IMR-90 (cell line): ENCODE measurements at regions not wholly inside any gene's neighbourhood (a gene's known extent, or its start where the extent isn't known, plus 50 kb on each side); places are given as distances from the start of the nearest gene placed in this dataset.
A peak's percentile ranks its signal among the peaks of the same experiment; 100 is the strongest.

Experiments used
- ATAC-seq: fragments of 200-7000 bp; cut with Tn5 transposase; 2 replicates; pipeline ENCODE4 v1.9.1; 2020; ENCODE audit warnings: low read depth, mild to moderate bottlenecking, moderate library complexity
- BruUV-seq: library from RNA; stranded (reverse); fragments of 400-500 nt; replicated peaks from 2 replicates; lab custom pipeline; 2021; lab: Mats Ljungman, UMichigan
- CTCF ChIA-PET: fragments of 300-600 bp; formaldehyde crosslinking; extraction: SDS; loops from one replicate; lab custom pipeline; 2021; ENCODE audit warnings: antibody characterized with exemption; lab: Yijun Ruan, JAX
- POLR2A ChIA-PET: fragments of 300-600 bp; sonication (Branson Sonifier 250); formaldehyde crosslinking; loops from one replicate; lab custom pipeline; 2022; ENCODE audit warnings: antibody characterized with exemption; ENCODE audit not compliant: unreplicated experiment; lab: Charles Lee
- DNase-seq: peaks from one replicate; pipeline ENCODE4 v3.0.0; 2013
- H2AFZ ChIP-seq: replicated peaks from 2 replicates; pipeline ENCODE3; 2013; ENCODE audit warnings: low read length, mild to moderate bottlenecking; ENCODE audit not compliant: poor library complexity
- H2AK5ac ChIP-seq: 2 replicates; pipeline ENCODE4 v1.6.1; 2013; ENCODE audit warnings: low read depth, low read length, inconsistent platforms
- H2AK9ac ChIP-seq: replicated peaks from 2 replicates; pipeline ENCODE3; 2013; ENCODE audit warnings: mild to moderate bottlenecking, low read depth, low read length, moderate library complexity; ENCODE audit not compliant: poor library complexity
- H2BK120ac ChIP-seq: 2 replicates; pipeline ENCODE4 v1.6.1; 2013; ENCODE audit warnings: low read depth, low read length, inconsistent platforms
- H2BK15ac ChIP-seq: 3 replicates; pipeline ENCODE4 v1.6.1; 2013; ENCODE audit warnings: low read depth, low read length, inconsistent platforms
- H2BK20ac ChIP-seq: 2 replicates; pipeline ENCODE4 v1.6.1; 2013; ENCODE audit warnings: low read depth, mild to moderate bottlenecking, inconsistent platforms, low read length, moderate library complexity
- H2BK5ac ChIP-seq: 2 replicates; pipeline ENCODE4 v1.6.1; 2013; ENCODE audit warnings: mild to moderate bottlenecking, low read depth, low read length, inconsistent platforms; ENCODE audit not compliant: poor library complexity, severe bottlenecking
- H3K14ac ChIP-seq: replicated peaks from 2 replicates; pipeline ENCODE4 v1.6.1; 2013; ENCODE audit warnings: low read depth, low read length, inconsistent platforms
- H3K18ac ChIP-seq: 2 replicates; pipeline ENCODE4 v1.6.1; 2013; ENCODE audit warnings: low read depth, low read length, control low read depth
- H3K23ac ChIP-seq: 2 replicates; pipeline ENCODE4 v1.6.1; 2013; ENCODE audit warnings: low read depth, low read length, inconsistent platforms
- H3K27ac ChIP-seq: 2 replicates; pipeline ENCODE4 v1.5.1; 2013; ENCODE audit warnings: mild to moderate bottlenecking, control low read depth, low read length; ENCODE audit not compliant: insufficient read depth
- H3K27me3 ChIP-seq: 2 replicates; pipeline ENCODE4 v1.6.1; 2013; ENCODE audit warnings: low read length; ENCODE audit not compliant: control insufficient read depth, insufficient read depth
- H3K36me3 ChIP-seq: 2 replicates; pipeline ENCODE4 v1.6.1; 2013; ENCODE audit warnings: low read length, mixed read lengths; ENCODE audit not compliant: control insufficient read depth, insufficient read depth
- H3K4ac ChIP-seq: 2 replicates; pipeline ENCODE4 v1.6.1; 2013; ENCODE audit warnings: low read depth, low read length, inconsistent platforms
- H3K4me1 ChIP-seq: 2 replicates; pipeline ENCODE4 v1.6.1; 2013; ENCODE audit warnings: low read length, mixed read lengths; ENCODE audit not compliant: control insufficient read depth, insufficient read depth
- H3K4me2 ChIP-seq: 2 replicates; pipeline ENCODE4 v1.6.1; 2013; ENCODE audit warnings: low read depth, mild to moderate bottlenecking, control low read depth, low read length, moderate library complexity
- H3K4me3 ChIP-seq: 2 replicates; pipeline ENCODE4 v1.5.1; 2013; ENCODE audit warnings: low read depth, mild to moderate bottlenecking, control low read depth, low read length, moderate library complexity; ENCODE audit not compliant: insufficient read depth
- H3K56ac ChIP-seq: 2 replicates; pipeline ENCODE4 v1.6.1; 2013; ENCODE audit warnings: low read length, inconsistent platforms; ENCODE audit not compliant: insufficient read depth; ENCODE audit errors: extremely low read depth
- H3K79me1 ChIP-seq, 2 experiments: 2 replicates each; pipeline ENCODE4 v1.6.1; 2013; ENCODE audit warnings: low read length in 2 of 2, inconsistent platforms in 1 of 2, low read depth in 1 of 2
- H3K9ac ChIP-seq: 2 replicates; pipeline ENCODE4 v1.6.1; 2013; ENCODE audit warnings: low read depth, low read length, control low read depth
- H3K9me1 ChIP-seq: 2 replicates; pipeline ENCODE4 v1.6.1; 2013; ENCODE audit warnings: low read length, inconsistent platforms; ENCODE audit not compliant: insufficient read depth
- H3K9me3 ChIP-seq: 2 replicates; pipeline ENCODE4 v1.6.1; 2013; ENCODE audit warnings: low read length; ENCODE audit not compliant: control insufficient read depth, insufficient read depth
- H4K20me1 ChIP-seq: 2 replicates; pipeline ENCODE4 v1.6.1; 2013; ENCODE audit warnings: low read length, inconsistent platforms; ENCODE audit not compliant: insufficient read depth
- H4K5ac ChIP-seq: 2 replicates; pipeline ENCODE4 v1.6.1; 2013; ENCODE audit warnings: mild to moderate bottlenecking, low read depth, low read length, control low read depth
- H4K8ac ChIP-seq, 2 experiments: 2 replicates each; pipeline ENCODE4 v1.6.1; 2013; ENCODE audit warnings: low read depth in 2 of 2, low read length in 2 of 2, control low read depth in 1 of 2, inconsistent platforms in 1 of 2
- H4K91ac ChIP-seq: 2 replicates; pipeline ENCODE4 v1.6.1; 2013; ENCODE audit warnings: low read depth, low read length, inconsistent platforms; ENCODE audit not compliant: insufficient read depth
- BHLHE40 ChIP-seq: fragments of 150-350 bp; IDR thresholded peaks from 2 replicates; pipeline ENCODE4 v1.6.1; 2016; ENCODE audit warnings: mild to moderate bottlenecking, low read depth, low read length
- FOS ChIP-seq: fragments of 150-350 bp; IDR thresholded peaks from 2 replicates; pipeline ENCODE4 v1.6.1; 2016; ENCODE audit warnings: low read depth, low read length
- MXI1 ChIP-seq: IDR thresholded peaks from 2 replicates; pipeline ENCODE4 v1.6.1; 2012; ENCODE audit warnings: low read depth, mild to moderate bottlenecking, low read length, moderate library complexity, borderline replicate concordance
- RFX5 ChIP-seq: IDR thresholded peaks from 2 replicates; pipeline ENCODE4 v1.8.0; 2012; ENCODE audit warnings: low read depth, mild to moderate bottlenecking, low read length, moderate library complexity
- SMC3 ChIP-seq: fragments of 150-350 bp; IDR thresholded peaks from 2 replicates; pipeline ENCODE4 v1.6.1; 2016; ENCODE audit warnings: low read depth, mild to moderate bottlenecking, antibody characterized with exemption, low read length, moderate library complexity
- WGBS, 2 experiments: methylation state at CpG; one replicate each; pipeline versions ENCODE4 v1.1.5 to v1.1.7; 2013; ENCODE audit warnings: missing lambda C conversion rate in 2 of 2; ENCODE audit not compliant: insufficient read length in 1 of 2; ENCODE audit errors: extremely low coverage in 2 of 2; 5-methylcytosine and 5-hydroxymethylcytosine counted together
- dilution Hi-C: fragments of 300-500 bp; cut with HindIII; formaldehyde crosslinking; loops from one replicate; pipeline ENCODE4 v1.14.3; 2018; ENCODE audit warnings: low sequenced_read_pairs; ENCODE audit not compliant: unreplicated experiment
- in situ Hi-C: fragments of 300-500 bp; cut with MboI; formaldehyde crosslinking; loops from 3 replicates; pipeline ENCODE4 v1.14.3; 2019; ENCODE audit warnings: low sequenced_read_pairs, inconsistent platforms, mixed read lengths
- intact Hi-C: fragments of 100-400 bp; cut with micrococcal nuclease; formaldehyde crosslinking; loops from 2 replicates; pipeline ENCODE4 v1.10.0; 2022
- TF ChIP-seq, protein P1 (sequence below): fragments of 150-350 bp; IDR thresholded peaks from 2 replicates; pipeline ENCODE4 v1.6.1; 2016; ENCODE audit warnings: low read depth, mild to moderate bottlenecking, low read length, moderate library complexity, borderline replicate concordance
- TF ChIP-seq, protein P2 (sequence below): fragments of 150-350 bp; IDR thresholded peaks from 2 replicates; pipeline ENCODE4 v1.6.1; 2017; ENCODE audit warnings: mild to moderate bottlenecking, antibody characterized with exemption, low read length, low read depth

DNA sequence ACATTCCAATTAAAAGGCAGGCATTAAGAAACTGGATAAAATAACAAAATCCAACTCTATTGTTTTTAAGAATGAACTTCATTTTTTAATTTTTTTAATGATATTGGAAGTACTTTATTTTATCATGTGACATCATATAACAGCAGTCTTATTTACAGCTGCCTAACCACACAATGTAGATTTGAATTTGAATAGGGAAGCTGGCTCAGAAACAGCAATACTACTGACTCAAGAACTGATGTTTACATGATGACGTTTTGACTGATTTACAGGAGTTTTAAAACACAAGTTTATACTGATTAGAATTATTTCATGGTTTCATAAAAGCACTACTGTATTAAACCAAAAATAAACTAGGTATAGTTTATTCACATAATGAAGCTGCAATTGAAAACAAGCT lies 348.7 kb upstream of the NR5A2 start:
- Histone ChIP-seq H3K56ac (no peak overlapping the region), H3K9me3 (no peaks in the 10 kb centered on the region), H4K5ac (no peak overlapping the region), H2BK5ac (no peak overlapping the region), H3K23ac (no peak overlapping the region), H4K91ac (no peak overlapping the region), H2AK5ac (no peak overlapping the region), H2BK15ac (no peak overlapping the region), H3K27ac (no peak overlapping the region), H3K4me2 (no peak overlapping the region), H3K4me1 (no peaks in the 10 kb centered on the region), H2BK120ac (no peak overlapping the region), H3K79me1 (no peaks in the 10 kb centered on the region), H2BK20ac (no peak overlapping the region), H3K9me1 (no peaks in the 10 kb centered on the region), H3K4ac (no peak overlapping the region), H3K27me3 (no peaks in the 10 kb centered on the region), H4K8ac (no peak overlapping the region), H3K4me3 (no peak overlapping the region), H3K18ac (no peak overlapping the region), H4K20me1 (no peaks in the 10 kb centered on the region), H2AK9ac (no peak overlapping the region), H3K36me3 (no peaks in the 10 kb centered on the region), H2AFZ (no peak overlapping the region), H3K14ac (no peak overlapping the region), H3K9ac (no peak overlapping the region)
- no TSS peak for BruUV-seq
- TF ChIP-seq, protein P1, sequence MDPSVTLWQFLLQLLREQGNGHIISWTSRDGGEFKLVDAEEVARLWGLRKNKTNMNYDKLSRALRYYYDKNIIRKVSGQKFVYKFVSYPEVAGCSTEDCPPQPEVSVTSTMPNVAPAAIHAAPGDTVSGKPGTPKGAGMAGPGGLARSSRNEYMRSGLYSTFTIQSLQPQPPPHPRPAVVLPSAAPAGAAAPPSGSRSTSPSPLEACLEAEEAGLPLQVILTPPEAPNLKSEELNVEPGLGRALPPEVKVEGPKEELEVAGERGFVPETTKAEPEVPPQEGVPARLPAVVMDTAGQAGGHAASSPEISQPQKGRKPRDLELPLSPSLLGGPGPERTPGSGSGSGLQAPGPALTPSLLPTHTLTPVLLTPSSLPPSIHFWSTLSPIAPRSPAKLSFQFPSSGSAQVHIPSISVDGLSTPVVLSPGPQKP = no peak
- TF ChIP-seq, protein P2, sequence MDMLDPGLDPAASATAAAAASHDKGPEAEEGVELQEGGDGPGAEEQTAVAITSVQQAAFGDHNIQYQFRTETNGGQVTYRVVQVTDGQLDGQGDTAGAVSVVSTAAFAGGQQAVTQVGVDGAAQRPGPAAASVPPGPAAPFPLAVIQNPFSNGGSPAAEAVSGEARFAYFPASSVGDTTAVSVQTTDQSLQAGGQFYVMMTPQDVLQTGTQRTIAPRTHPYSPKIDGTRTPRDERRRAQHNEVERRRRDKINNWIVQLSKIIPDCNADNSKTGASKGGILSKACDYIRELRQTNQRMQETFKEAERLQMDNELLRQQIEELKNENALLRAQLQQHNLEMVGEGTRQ = no peak
- TF ChIP-seq RFX5 (no peak), MXI1 (no peak), SMC3 (no peak), FOS (no peak), BHLHE40 (no peak)
- in situ Hi-C loops = no loop called here
- intact Hi-C loops = no loop called here
- ChIA-PET CTCF (no interaction called here), POLR2A (no interaction called here)
- ATAC-seq (no peak), DNase-seq (peak; percentile 32)
- dilution Hi-C loops = no loop called here
- no CpG with 5 or more reads among the region's 1 CpG for WGBS, 2 experiments
